Progenitor cell of endocrine pancreas (in vitro differentiated cells): ENCODE measurements at regions not wholly inside any gene's neighbourhood (a gene's known extent, or its start where the extent isn't known, plus 50 kb on each side); places are given as distances from the start of the nearest gene placed in this dataset.

Experiments used
- DNase-seq: peaks from one replicate; pipeline ENCODE4 v3.0.0; 2021; ENCODE audit warnings: low spot score; ENCODE audit not compliant: unreplicated experiment
- H3K27ac Mint-ChIP-seq: 2 replicates; pipeline ENCODE4 v1.8.0; 2021; ENCODE audit warnings: mild to moderate bottlenecking, moderate library complexity, mixed read lengths
- H3K27me3 Mint-ChIP-seq: 2 replicates; pipeline ENCODE4 v1.8.0; 2021; ENCODE audit warnings: mixed read lengths
- H3K36me3 Mint-ChIP-seq: 2 replicates; pipeline ENCODE4 v1.8.0; 2022; ENCODE audit warnings: mixed read lengths; ENCODE audit not compliant: insufficient read depth
- H3K4me1 Mint-ChIP-seq: 2 replicates; pipeline ENCODE4 v1.8.0; 2021; ENCODE audit warnings: low read depth, mixed read lengths
- H3K4me3 Mint-ChIP-seq: 2 replicates; pipeline ENCODE4 v1.8.0; 2021; ENCODE audit warnings: low read depth, mild to moderate bottlenecking, moderate library complexity, mixed read lengths
- H3K9me3 Mint-ChIP-seq: 2 replicates; pipeline ENCODE4 v1.8.0; 2021; ENCODE audit warnings: low read depth, mixed read lengths
- TF ChIP-seq, protein P1 (sequence below): fragments of 200-600 bp; sonication (generic); IDR thresholded peaks from one replicate; pipeline ENCODE4 v1.5.0; 2021; ENCODE audit warnings: antibody characterized with exemption, mild to moderate bottlenecking; ENCODE audit not compliant: unreplicated experiment

DNA sequence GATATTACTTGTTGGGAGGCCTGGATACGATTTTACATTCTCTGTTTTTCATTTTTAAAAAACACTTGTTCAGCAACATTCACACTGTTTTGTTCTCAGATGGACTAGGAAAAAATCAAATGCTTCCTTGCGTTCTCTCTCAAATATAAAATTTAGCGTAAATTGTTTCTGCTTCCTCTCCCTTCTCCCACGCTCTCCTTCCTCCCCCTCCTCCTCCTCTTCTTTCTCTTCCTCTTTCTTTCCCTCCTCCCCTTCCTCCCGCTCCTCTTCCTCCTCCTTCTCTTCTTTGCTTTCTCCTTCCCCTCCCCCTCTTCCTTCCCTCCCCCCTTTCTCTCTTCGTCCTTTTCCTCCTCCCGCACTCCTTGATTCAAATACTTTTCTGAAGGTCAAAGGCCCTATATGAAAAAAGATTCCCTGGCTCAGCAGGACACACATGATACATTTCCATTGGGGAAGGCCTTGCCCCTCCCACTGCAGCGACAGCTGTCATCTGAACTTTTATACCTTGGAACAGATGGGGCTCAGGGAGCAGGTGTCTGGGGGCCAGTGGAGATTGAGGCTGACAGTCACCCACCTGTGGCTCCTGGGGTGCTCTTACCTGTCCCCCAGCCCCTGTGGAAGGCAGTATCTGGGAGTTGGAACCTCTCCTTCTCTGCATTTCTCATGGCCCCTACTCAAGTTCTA, 99.4 kb upstream of the SDK2 start:
- Mint-ChIP-seq H3K4me3 (no peak overlapping the region), H3K4me1 (peaks cover 6% of the 10 kb centered on the region), H3K9me3 (no peaks in the 10 kb centered on the region), H3K27ac (no peak overlapping the region), H3K36me3 (no peaks in the 10 kb centered on the region), H3K27me3 (peaks cover 34% of the 10 kb centered on the region)
- DNase-seq, result no peak
- TF ChIP-seq, protein P1, sequence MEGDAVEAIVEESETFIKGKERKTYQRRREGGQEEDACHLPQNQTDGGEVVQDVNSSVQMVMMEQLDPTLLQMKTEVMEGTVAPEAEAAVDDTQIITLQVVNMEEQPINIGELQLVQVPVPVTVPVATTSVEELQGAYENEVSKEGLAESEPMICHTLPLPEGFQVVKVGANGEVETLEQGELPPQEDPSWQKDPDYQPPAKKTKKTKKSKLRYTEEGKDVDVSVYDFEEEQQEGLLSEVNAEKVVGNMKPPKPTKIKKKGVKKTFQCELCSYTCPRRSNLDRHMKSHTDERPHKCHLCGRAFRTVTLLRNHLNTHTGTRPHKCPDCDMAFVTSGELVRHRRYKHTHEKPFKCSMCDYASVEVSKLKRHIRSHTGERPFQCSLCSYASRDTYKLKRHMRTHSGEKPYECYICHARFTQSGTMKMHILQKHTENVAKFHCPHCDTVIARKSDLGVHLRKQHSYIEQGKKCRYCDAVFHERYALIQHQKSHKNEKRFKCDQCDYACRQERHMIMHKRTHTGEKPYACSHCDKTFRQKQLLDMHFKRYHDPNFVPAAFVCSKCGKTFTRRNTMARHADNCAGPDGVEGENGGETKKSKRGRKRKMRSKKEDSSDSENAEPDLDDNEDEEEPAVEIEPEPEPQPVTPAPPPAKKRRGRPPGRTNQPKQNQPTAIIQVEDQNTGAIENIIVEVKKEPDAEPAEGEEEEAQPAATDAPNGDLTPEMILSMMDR, result no peak

DNA sequence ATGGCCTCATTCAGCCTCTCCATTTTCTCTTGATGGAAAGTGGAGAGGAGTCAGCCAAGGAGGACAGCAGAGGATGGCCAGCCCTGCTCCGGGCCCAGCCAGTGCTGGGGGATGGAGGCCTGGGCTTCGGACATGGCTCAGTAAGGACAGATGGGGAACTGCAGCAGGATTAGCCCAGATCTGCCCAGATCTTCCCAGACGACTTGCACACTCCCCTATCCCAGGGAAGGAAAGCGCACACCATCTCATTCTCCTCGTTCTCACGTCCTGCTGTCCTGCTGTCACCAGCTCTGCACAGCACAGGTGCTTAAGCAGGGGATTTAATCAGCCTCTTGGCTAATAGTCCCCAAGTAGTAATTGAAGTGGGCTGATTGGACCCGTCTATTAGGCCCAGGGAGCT, 100.2 kb upstream of the SDK2 start:
- no peaks in the 10 kb centered on the region for H3K9me3 Mint-ChIP-seq
- TF ChIP-seq, protein P1, result no peak
- DNase-seq, result no peak
- H3K27ac Mint-ChIP-seq, result no peak overlapping the region
- no peaks in the 10 kb centered on the region for H3K36me3 Mint-ChIP-seq
- peaks cover 29% of the 10 kb centered on the region for H3K27me3 Mint-ChIP-seq
- no peak overlapping the region for H3K4me3 Mint-ChIP-seq
- peaks cover 2% of the 10 kb centered on the region for H3K4me1 Mint-ChIP-seq

DNA sequence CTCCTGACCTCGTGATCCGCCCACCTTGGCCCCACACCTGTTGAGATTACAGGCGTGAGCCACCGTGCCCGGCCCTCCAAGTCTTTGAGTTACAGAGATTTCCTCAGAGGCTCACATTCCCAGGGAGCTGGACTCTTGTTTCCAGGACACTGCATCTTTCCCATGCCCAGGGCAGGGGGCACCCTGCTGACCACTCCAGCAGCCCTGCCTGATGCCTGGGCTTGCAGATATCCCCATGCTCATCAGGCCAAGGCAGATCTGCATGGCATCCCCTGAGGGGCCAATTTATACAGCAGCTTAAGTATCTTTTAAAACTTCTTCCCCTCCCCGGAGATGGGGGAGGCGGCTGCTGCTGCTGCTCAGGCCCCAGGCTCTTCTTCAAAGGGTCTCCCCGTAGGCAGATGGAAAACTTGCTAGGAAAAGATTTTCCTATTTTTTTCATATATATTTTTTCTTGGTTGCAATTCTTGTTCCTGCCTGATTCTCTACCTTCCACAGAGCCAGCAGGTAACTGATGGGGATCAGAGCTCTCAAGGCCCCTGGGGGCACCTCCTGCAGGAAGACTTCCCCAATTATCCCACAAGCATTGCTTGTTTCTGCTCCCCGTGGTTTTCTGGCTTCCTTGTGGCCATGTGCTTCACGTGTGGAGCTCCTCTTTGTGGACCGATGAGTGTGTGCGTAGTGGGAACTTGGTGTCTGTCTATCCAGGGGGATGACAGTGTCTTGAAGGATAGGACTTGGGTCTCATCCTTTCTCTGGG, 102.2 kb upstream of the SDK2 start:
- Mint-ChIP-seq H3K4me3 (no peak overlapping the region), H3K36me3 (no peaks in the 10 kb centered on the region), H3K27me3 (peaks cover 28% of the 10 kb centered on the region), H3K4me1 (peaks cover 8% of the 10 kb centered on the region), H3K27ac (no peak overlapping the region), H3K9me3 (no peaks in the 10 kb centered on the region)
- no peak for DNase-seq
- TF ChIP-seq, protein P1, result no peak

DNA sequence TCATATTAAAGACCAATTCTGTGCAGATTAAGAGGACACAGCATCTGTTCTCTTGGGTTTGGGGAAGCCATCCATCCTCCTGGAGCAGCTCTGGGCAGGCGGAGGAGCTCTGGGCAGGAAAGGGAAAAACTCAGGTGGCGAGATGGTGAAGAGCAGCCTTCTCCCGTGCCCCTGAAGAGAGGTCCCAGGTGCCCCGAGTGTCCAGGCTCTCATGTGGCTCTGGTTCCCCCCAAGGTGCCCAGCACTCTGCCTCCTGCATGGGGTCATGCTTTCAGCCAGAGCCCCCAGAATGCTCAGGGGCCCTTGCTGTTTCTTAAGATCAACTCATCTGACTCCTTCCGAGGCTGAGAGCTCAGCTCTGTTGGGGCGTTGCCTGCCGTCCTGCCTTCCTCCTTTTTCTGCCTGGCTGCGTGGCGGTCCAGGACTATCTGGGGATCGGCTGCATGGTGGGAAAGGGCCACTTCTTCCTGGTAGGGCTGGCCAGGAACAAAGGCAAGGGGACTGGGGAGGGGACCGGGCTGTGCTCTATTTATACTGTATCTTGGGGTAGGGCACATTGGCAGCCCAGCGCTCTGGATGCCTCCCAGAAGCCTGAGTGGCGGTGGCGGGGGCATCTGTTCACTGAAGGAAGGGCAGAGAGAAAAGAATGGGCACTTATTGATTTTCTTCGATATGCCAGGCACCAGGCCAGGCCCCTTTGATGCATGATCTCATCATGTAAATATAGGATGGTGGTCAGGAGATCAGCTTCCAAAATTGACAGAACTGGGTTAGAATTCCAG, 103.2 kb upstream of the SDK2 start:
- TF ChIP-seq, protein P1, result no peak
- peaks cover 28% of the 10 kb centered on the region for H3K27me3 Mint-ChIP-seq

DNA sequence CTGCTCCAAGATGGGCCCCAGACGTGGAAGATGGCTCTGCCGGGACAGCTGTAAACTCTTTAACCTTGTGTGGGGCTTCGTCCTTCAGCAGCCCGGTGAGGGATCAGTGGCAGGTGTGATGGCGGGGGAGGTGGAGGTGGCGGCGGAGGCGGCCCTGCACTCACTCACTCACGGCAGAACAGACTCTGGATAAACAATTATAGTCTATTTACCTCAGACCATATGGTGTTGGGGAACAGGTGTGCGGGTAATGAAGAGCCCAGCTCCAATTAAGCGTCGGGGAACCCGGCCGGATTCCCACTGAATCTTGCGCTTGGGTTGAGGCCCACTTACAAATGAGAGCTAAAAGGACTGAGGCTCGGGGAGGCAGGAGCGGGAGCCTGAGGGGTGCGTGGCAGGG, 104.3 kb upstream of the SDK2 start:
- peaks cover 28% of the 10 kb centered on the region for H3K27me3 Mint-ChIP-seq
- no peaks in the 10 kb centered on the region for H3K9me3 Mint-ChIP-seq
- no peak overlapping the region for H3K4me3 Mint-ChIP-seq
- TF ChIP-seq, protein P1, result no peak
- H3K27ac Mint-ChIP-seq, result peak overlapping the region; percentile 64
- H3K36me3 Mint-ChIP-seq, result no peaks in the 10 kb centered on the region
- no peak for DNase-seq
- H3K4me1 Mint-ChIP-seq, result peaks cover 8% of the 10 kb centered on the region

More for the DNA sequence above, 103.2 kb upstream of the SDK2 start:
- Mint-ChIP-seq H3K9me3 (no peaks in the 10 kb centered on the region), H3K36me3 (no peaks in the 10 kb centered on the region), H3K4me1 (peaks cover 8% of the 10 kb centered on the region), H3K4me3 (no peak overlapping the region), H3K27ac (peak overlapping the region; percentile 59)
- DNase-seq, result no peak
